NCI-H510A (cell line): ENCODE measurements at regions not wholly inside any gene's neighbourhood (a gene's known extent, or its start where the extent isn't known, plus 50 kb on each side); places are given as distances from the start of the nearest gene placed in this dataset.
"Not testable (repeated sequence)": the region's sequence is repeated elsewhere in the genome, so short reads cannot be mapped to it uniquely, and the experiment has no call there.

ENCODE experiments used
- DNase-seq: peaks from one replicate; lab custom pipeline; 2025; lab: John Stamatoyannopoulos, UW

DNA sequence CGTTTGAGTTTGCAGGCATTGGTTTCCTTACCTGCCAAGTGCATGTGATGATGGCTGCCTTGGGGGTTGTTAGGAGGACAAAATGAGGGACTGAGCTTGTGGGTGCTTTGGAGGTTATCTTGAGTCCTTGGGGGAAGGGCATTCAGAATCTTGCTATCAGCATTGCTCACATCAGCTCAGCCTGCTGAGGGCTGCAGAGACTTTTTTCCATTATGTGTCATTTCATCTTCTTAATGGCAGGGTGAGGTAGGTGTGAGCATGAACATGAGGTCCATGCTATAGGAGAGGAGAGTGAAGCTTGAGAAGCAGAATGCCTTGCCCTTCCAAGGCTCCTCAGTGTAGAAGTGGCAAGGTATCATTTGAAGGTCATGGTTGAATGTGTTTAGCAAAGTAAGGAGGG is 112.3 kb downstream of the MIAT start:
- no peak for DNase-seq

DNA sequence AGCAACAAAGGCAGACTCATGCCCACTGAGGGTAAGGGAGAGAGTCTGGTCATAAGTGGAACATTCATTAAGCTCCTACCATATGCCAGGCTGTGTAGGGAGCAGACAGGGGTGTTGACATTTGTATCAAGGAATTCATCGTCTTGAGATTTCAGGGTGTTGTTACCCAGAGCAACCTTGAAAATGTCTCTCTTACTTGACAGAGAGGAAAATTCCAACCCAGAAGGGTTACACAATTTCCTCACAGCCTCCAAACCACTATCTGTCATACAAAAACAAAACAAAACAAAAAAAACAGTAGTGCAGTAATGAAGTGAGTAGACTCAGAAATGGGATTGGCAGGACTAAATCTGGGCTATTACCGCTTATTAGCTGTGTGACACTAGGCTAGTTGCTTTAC is 113.2 kb downstream of the MIAT start:
- no peak for DNase-seq

DNA sequence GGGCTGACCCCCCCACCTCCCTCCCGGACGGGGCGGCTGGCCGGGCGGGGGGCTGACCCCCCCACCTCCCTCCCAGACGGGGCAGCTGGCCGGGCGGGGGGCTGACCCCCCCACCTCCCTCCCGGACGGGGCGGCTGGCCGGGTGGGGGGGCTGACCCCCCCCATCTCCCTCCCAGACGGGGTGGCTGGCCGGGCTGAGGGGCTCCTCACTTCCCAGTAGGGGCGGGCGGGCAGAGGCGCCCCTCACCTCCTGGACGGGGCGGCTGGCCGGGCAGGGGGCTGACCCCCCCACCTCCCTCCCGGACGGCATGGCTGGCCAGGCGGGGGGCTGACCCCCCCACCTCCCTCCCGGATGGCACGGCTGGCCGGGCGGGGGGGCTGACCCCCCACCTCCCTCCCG is 115.7 kb downstream of the MIAT start:
- DNase-seq = not testable (repeated sequence)

DNA sequence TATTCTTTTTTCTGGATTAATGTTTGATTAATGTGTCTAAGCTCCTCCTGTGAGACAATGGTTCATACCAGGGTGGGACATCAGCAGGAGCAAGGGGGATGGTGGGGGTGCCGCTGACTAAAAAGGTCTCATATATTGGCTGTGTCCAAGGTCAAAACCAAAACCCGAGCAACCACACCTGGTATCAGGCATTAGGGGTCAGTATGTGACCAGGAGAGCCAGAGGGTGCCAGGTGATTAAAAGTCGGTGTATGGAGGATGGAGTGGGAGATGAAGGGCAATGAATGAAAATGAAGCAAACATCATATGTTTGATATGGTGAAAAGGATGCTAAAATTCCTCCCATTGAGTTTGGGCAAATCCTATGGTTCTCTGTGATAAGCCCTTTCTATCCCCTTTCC is 118.0 kb downstream of the MIAT start:
- no peak for DNase-seq

DNA sequence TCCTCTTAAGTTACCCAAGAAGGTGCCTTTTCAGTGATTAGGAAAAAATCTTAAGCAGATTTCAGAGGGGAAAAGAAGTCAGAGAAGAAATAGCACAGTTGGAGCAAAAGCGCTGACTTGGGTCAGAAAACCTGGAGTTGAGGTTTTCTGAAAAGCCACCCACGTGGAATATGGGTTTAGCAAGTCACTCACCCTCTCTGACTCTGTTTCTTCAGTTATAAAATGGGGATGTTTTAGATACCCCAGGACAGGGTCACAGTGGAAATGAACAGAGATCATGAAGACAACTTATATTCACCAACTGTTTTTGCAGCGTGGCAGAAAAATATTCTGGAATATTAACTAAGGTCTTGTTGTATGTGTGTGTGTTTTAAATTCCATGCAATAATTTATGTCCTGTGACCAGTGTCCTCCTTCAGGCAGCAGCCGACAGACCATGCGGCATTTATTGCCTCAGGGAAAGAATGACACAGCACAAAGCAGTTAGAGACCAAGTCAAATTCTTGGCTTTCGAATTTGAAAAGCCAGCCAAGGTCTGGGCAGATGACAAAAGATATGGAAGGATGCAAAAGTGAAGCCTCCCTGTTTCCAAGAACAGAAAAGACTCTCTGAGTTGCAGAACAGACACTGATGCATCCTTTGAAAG is 119.9 kb downstream of the MIAT start:
- no peak for DNase-seq

DNA sequence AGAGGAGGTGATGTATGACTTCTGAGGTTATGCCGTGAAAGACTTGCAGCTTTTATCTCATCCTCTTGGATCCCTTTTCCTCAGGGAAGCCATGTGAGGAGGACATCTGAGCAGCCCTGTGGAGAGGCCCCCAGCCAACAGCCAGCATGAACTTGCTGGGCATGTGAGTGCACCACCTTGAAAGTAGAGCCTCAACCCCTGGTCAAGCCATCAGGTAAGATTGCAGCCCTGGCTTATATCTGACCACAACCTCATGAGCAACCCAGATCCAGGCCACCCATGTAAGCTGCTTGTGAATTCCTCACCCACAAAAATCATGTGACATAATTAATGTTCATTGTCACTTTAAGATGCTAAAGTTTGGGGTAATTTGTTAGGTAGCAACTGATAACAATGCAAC is 121.0 kb downstream of the MIAT start:
- DNase-seq = no peak

DNA sequence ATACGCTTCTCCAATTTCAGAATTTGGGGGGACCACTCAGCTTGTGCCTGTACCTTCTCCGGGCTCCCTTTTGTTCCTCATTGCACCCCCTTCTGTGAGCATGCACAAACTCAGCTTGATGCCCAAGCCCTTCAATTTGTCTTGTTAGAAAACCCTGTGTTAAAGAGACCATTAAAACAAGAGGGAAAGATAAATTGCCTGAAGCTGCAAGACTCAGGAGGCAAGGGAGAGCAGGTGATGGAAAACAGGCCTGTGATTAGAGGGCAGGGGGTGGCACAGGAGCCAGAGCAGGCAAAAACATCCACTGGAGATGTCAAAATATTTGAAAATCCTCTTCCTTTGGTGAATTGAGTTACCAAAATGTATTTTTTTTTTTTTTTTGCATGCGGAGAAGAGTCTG is 121.7 kb downstream of the MIAT start:
- DNase-seq = no peak

DNA sequence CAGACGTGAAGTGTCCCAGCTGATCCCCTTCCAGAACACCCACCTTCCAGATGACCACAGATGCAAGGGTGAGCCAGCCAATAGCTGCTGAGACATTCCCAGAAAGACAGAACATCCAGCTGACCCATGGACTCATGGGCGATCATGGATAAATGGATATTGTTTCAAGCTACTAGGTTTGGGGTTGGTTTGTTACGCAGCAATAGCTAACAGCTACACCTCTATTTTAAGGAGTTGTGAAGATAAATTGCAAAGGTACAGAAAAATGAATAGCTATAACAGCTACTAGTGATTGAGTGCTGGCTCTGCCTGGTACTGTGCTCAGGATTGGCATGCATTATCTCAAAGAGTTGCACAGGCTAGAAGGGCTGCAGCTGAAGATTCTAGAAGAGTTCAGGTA is 122.5 kb downstream of the MIAT start:
- DNase-seq = no peak

DNA sequence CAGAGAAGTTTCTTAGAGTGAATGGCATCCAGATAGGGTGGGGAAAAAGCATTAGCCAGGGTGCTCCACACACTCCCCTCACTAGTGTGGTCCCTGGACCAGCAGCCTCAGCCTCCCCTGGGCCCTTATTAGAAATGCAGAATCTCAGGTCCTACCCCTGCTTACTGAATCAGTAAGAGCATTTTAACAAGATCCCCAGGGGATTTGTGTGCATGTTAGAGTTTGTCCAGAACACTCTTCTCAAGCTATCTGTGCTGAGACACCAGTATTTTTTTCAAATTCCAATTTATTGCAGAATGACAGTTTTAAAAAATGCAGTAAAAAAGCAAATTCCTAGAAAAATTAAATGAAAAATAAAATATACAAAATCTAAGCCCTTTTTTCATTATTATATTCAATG is 123.1 kb downstream of the MIAT start:
- DNase-seq = no peak

DNA sequence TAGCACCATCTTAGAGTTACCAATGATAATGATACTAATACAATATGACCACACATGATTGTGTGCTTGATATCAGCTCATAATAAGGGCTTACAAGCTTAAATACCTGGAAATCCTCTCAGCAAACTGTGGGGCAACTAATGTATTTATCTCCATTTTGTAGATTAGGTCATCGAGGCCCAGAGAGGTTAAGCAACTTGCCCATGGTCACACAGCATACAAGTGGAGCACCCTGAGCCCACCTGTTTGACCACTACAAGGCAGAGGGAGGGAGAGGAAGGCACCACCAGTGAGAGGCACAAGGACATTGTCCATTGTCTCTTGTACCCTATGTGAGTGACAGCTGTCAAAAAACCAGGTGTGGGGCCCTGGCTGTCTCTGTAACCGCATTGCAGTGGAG is 123.7 kb downstream of the MIAT start:
- no peak for DNase-seq

DNA sequence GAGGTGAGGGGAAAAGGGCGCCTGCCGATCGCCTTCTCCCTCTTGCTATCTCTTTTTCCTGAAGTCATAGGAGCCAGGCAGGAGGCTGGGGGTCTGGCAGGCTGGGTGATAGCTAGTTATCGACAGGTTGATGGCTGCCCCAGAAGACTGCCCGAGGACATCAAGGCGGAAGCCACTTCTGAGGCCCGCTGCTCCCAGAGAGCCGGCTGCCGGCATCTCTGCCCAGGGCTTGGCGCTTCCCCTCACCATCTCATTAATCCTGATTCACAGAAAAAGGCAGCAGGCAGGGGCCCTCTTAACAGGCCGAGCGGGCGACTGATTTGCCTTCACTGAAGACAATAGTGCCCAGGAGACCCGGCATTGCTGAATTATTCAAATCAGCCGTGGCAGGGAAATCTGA is 124.2 kb downstream of the MIAT start:
- no peak for DNase-seq

DNA sequence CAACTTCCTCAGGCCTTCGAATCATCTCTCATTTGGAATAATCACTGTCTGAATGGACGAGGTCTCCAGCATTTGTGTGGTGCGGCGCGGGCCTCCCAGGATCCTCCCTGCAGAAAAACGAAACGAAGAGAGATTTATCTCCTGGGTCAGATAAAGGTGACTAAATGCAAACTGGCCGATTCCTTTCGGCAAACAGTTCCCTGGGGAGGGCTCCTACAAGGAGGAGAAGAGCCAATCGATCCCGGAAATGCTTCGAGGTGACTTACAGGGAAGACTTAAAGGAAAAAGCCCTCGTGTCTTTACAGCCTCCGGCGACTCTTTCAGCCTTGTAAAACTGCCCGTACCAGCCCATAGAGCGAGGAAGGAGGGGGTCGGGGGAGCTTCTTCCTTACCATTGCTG is 126.5 kb downstream of the MIAT start:
- no peak for DNase-seq

DNA sequence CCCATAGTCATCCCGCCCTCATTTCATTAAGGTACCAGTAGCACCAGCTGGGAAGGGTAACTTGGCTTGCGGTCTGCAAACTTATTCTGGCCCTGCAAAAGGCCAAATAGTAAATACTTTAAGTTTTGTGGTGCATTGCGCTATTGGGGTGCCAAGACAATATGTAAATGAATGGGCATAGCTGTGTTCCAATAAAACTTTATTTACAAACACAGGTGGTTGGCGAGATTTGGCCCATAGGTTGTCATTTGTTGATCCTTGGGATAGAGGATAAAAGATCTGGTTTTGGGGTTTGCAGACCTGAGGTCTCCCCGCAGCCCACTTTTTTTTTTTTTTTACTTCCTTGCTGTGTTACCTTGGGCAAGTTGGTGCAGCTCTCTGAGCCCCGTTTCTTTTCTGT is 127.4 kb downstream of the MIAT start:
- DNase-seq = no peak

DNA sequence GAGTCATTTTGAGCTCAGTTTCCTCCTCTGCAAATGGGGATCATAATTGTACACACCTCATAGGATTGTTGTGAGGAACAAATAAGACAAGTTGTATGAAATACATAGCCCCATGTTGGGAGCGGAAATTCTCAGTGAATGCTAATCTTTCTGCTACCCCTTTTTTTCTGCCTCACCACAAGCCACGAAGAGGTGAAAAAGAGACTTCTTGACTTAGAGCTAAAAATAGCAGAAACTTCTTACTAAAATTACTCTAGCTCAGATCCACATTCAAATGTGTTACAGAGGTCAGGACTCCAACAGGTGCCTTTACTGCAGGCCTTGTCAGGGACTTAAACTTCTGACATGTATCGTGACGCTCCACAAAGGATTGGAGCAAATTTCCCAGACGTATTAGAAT is 128.5 kb downstream of the MIAT start:
- no peak for DNase-seq

DNA sequence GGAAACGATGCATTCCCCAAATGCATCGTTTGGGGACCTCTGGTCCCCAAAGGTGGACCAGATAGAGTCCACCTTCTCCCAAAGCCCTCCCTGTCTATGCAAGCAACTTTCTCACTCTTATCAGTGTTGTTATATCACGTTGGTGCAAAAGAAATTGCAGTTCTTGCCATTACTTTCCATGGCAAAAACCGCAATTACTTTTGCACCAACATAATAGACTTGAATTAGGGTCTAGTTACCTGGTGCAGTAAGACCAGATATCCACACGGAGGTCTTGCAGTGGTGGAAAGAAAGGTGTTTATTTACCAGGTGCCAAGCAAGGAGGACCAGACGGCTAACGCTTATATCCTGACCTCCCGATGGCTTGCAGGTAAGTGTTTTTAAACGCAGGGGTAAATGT is 129.0 kb downstream of the MIAT start:
- no peak for DNase-seq

DNA sequence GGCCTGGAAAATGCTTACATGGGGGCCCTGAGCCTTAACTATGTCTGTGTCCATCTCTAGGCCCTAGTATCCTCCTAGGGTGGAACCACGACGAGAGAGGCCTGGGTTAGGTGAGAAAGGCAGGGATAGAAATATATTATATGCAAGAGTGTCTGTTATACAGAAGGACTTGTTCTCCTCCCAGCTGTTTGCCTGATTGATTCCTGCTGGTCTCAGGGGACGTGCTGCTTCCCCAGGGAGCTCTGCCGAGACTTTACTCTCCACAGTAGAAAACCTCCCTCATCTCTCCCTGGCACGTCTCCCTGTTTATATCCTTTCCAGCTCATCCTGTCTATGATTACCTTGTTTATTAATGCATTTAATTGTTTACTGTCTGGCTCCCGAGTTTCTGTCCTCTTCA is 132.6 kb downstream of the MIAT start:
- no peak for DNase-seq

DNA sequence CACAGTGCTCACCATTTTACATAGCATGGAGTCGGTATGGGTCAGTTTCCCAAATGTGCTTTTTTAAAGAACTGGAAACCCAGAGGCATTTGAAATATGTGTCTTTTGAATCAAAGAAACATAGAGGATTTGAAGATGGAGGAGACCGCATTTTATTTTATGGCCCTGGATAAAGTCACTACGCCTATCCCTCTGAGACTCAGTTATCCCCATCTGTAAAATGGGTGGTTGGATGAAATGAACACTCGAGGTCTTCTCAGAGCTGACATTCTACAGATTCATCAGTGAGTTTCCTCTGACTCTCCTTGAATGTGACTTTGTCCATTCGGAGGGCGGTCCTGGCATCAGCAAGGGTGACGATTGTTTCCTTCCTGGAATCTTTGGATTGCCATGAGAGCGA is 135.1 kb downstream of the MIAT start:
- DNase-seq = no peak

DNA sequence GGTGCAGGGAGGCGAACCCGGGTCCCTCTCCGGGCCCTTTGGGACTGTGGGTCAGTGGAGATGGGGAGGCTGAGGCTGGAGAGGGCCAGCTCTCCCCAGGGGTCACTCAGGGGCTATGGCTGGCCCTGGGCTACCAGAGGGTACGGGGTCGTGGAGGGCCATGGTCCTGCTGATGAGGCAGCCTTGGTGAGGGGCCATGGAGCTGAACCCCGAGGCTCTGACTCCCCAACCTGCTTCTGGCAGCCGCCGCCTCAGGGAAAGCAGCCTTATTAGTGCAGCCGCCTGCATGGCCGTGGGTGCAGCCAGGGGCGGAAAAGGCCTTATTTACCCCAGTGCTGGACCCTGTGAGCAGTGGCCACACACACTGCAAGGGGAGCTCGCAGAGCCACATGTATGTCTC is 139.4 kb downstream of the MIAT start:
- no peak for DNase-seq

DNA sequence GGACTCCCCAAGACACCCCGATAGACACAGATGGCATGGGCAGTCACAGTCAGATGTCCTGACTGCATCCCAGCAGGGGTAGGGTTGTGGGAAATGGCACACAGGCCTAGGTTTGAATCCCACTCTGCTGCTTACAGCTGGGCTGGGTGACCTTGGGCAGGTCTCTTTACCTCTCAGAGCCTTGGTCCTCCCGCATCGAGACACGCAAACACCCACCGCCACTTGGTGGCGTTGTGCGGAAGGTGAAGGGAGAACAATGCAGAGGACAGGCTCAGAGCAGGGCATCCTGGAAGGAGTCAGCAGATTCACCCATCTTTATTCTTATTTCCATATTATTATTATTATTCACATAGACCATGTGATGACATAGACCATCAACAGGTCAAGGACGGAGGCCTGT is 140.5 kb downstream of the MIAT start:
- no peak for DNase-seq

DNA sequence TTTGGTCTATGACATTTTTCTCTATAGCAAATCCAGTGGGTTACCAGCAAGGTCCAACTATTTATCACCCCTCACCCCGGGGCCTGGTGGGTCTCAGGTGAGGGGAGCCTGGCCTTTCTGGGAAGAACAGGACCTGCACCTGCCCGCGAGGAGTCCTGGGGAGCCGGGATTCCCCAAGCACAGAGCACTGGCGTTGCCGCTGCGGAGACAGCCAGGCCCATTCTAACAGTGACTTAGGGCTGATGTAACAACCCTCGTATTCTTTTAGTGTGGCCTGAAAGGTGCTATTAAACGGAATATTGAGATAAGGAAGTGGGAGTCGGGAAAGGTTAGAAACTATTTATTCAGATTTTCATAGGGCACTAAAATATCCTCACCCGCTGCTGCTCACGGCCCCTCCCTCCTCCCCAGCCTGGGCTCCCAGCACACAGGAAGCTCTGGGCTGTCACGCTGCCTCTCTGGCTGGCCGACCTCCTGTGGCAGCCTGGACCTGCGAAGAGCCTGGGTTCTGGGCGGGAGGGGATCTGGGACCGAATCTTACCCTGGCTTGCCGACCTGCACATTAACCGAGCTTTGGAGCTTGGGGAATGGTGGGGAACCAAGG is 141.2 kb downstream of the MIAT start:
- DNase-seq = no peak

DNA sequence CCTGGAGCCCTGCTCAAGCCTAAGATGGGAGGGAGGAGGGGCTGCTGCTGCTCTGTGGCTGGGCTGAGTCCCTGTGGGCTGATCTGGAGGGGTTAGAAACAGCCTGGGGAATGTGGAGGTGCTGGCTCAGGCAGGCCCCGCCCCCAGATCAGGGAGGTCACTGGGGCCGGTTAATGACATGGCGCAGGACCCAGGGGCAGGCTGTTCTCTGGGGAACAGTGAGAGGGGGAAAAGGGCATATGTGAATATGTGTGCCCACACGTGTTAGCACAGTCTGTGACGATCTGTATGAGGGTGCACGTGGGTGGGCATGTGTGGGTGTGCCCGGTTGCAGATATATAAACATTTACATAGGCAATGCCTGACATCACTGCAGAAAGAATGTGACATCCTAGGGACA is 143.5 kb downstream of the MIAT start:
- no peak for DNase-seq

DNA sequence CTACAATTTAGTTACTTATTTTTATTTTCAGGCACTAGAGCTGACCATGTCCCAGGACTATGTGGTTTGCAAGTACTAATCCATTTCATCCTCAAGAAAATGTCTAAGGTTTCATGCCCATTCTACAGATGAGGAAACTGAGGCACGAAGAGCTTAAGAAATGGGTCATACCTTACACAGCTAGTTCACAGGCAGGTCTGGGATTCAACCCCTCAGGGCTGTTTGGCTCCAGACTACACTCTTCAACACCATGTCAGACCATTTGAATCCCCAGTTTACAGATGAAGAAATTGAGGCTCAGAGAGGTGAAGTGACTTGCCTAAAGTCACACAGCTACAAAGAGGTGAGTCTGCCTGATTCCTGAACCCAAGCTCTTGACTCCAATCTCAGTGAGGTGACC is 144.1 kb downstream of the MIAT start:
- no peak for DNase-seq

DNA sequence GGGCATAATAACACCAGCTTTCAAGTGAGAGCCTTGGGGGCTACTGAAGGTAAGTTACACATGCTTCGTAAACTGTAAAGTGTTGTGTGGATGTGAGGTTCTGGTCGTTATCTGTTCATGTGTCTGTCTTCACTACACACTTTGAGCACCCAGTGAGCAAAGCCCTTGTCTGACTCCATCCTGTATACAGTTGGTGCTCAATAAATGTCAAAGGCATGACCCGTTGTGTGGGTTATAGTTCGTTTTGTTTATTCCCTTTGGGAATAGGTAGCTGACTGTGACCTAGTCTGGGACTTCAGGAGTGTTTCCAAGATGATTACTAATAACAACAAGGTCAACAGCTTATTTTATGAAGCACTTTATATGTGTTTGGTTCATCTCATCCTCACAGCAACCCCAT is 146.9 kb downstream of the MIAT start:
- no peak for DNase-seq

DNA sequence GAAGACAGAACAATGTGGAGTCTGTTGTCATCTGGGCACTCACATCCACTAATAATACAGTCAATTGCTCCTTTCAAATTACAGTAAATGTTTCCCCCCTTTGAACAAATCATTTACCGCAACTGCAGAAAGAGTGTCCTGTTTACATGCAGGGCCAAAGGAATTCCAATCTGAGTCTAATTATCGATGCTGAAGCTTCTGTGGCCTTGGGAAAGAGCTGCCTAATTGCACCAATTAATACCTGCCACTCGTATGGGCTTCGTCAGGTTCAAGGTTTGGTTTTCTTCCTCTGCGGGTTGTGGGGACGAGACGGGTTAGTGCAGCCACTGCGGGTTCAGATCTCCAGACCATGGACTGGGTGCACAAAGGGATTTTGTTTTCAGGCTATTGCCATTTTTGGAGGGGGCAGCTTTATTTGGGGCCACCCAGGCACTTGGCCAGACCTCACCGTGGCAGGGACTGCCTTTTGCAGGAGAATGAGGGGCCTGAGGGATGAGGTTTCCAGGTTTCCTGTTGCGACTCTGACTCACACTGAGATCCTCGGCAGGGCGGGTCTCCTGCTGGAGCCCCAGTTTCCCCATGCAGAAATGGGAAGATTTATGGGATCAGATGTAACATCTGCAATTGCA is 147.6 kb downstream of the MIAT start:
- no peak for DNase-seq
